Psoas muscle (tissue), 7 donors: ENCODE measurements at regions not wholly inside any gene's neighbourhood (a gene's known extent, or its start where the extent isn't known, plus 50 kb on each side); places are given as distances from the start of the nearest gene placed in this dataset.

ENCODE experiments used
- ATAC-seq, 4 donors: fragments of 200-7000 bp; cut with Tn5 transposase; one replicate each; pipeline ENCODE4 v1.9.1; 2020; ENCODE audit warnings: moderate library complexity in 3 of 4, mild to moderate bottlenecking in 2 of 4
- DNase-seq, 2 donors: peaks; one replicate each; pipeline ENCODE4 v3.0.0-alpha.2; 2020
- H3K27ac ChIP-seq: fragments of 200-600 bp; one replicate; pipeline ENCODE4 v1.8.0; 2022
- H3K27me3 ChIP-seq, 3 donors: fragments of 200-600 bp in 1 of 3; one replicate each; pipeline versions ENCODE4 v1.6.1 to v1.8.0; 2013 to 2022; ENCODE audit warnings: low read length in 2 of 3, mild to moderate bottlenecking in 2 of 3, moderate library complexity in 1 of 3; ENCODE audit not compliant: insufficient read depth in 3 of 3
- H3K36me3 ChIP-seq, 2 donors: fragments of 200-600 bp in 1 of 2; one replicate each; pipeline versions ENCODE4 v1.6.1 to v1.8.0; 2013 to 2022; ENCODE audit warnings: low read depth in 1 of 2, mild to moderate bottlenecking in 1 of 2, moderate library complexity in 1 of 2; ENCODE audit not compliant: insufficient read depth in 1 of 2
- H3K4me1 ChIP-seq: fragments of 200-600 bp; one replicate; pipeline ENCODE4 v1.8.0; 2022
- H3K4me3 ChIP-seq: fragments of 200-600 bp; one replicate; pipeline ENCODE4 v1.8.0; 2022; ENCODE audit warnings: mild to moderate bottlenecking
- H3K9me3 ChIP-seq: fragments of 200-600 bp; one replicate; pipeline ENCODE4 v1.8.0; 2022
- WGBS, 3 donors: extraction: QIAGEN DNeasy Blood & Tissue Kit; methylation state at CpG; one replicate each; pipeline versions ENCODE4 v1.1.6 to v1.1.7; 2013; 5-methylcytosine and 5-hydroxymethylcytosine counted together
- intact Hi-C, 2 donors: fragments of 100-400 bp; cut with DNase I; formaldehyde crosslinking; loops; one replicate each; pipeline versions ENCODE4 v1.11.0 to v1.14.2; 2022
- TF ChIP-seq, protein P1 (sequence below): fragments of 200-600 bp; IDR thresholded peaks from one replicate; pipeline ENCODE4 v1.8.0; 2022; ENCODE audit warnings: antibody characterized with exemption
- donor health status: healthy with polysubstance abuse.
- donor health status: DM: no; HTN: no; CAD: no; lungs with moderate emphysema.
- donor health status: Bipolar disorder and iron deficiency.
- donor health status: healthy.
- donor health status: DM: yes; HTN: yes; CAD: no.
- donor health status: DM: no; HTN: no; CAD: no.
- donor health status: DM: yes; HTN: yes; CAD: no.

DNA sequence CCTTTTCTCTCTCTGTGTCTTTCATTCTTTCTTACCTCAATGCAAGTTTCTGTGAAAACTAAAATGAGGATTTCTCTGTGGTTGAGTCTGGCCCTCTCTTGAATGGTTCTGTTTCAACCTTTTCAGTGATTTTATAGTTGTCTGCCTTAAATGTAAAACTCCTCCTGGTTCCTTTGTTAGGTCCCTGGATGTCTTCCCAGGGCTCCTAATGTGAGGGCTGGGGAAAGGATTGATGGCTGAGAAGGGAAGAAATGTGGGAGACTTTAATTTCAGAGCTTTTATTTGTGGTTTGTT lies 90.6 kb upstream of the GRM7 start:
- Histone ChIP-seq H3K27me3 (no peaks in the 10 kb centered on the region), H3K36me3 (no peaks in the 10 kb centered on the region), H3K4me1 (no peaks in the 10 kb centered on the region), H3K27ac (no peak overlapping the region), H3K4me3 (no peak overlapping the region), H3K9me3 (no peaks in the 10 kb centered on the region)
- ATAC-seq (no peak), DNase-seq (no peak)
- TF ChIP-seq, protein P1, sequence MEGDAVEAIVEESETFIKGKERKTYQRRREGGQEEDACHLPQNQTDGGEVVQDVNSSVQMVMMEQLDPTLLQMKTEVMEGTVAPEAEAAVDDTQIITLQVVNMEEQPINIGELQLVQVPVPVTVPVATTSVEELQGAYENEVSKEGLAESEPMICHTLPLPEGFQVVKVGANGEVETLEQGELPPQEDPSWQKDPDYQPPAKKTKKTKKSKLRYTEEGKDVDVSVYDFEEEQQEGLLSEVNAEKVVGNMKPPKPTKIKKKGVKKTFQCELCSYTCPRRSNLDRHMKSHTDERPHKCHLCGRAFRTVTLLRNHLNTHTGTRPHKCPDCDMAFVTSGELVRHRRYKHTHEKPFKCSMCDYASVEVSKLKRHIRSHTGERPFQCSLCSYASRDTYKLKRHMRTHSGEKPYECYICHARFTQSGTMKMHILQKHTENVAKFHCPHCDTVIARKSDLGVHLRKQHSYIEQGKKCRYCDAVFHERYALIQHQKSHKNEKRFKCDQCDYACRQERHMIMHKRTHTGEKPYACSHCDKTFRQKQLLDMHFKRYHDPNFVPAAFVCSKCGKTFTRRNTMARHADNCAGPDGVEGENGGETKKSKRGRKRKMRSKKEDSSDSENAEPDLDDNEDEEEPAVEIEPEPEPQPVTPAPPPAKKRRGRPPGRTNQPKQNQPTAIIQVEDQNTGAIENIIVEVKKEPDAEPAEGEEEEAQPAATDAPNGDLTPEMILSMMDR, result no peak
- intact Hi-C loops, result no loop called here

DNA sequence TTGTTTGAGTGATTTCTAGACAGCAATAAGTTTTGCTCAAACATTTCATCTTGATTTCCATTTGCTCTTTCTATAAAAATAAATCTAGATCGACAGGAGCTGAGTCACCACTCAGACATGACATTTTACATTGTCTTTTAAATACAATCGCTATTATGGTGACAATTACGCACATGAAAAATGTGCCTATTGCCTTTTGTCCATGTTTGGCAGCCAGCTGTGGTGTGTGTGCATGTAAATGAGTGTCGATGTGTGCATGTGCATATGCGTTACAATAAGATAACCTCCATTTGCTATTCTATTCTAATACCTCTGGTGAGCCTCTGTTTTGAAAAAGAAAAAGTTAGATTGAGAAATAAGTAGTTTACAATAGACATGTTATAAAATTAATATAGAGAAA lies 89.7 kb upstream of the GRM7 start:
- ATAC-seq (no peak), DNase-seq (no peak)
- Histone ChIP-seq H3K9me3 (peaks cover 3% of the 10 kb centered on the region), H3K4me1 (no peaks in the 10 kb centered on the region), H3K36me3 (no peaks in the 10 kb centered on the region), H3K4me3 (no peak overlapping the region), H3K27me3 (no peaks in the 10 kb centered on the region), H3K27ac (no peak overlapping the region)
- TF ChIP-seq, protein P1, result no peak
- 71 to 84% (median 75%) methylated on average over 5 of the region's 5 CpGs for WGBS, 3 donors
- intact Hi-C loops, result no loop called here

DNA sequence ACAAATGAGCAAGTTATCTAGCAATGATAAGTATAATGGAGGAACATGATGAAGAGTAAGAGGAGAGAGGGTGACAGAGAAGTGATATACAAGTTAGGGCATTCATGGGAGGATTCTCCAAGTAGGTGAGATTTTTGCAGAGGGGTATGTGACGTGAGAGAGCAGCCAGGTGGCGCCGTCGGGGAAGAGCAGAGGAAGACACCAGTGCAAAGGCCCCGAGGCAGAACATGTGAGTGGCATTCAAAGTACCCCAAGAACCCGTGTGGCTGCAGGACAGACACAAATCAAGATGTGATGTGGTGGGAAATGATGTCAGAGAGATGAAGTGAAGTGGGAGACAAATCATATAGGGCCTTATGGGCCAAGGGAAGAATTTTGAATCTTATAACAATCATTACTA lies 81.8 kb upstream of the GRM7 start:
- no peak for DNase-seq
- Histone ChIP-seq H3K4me3 (no peak overlapping the region), H3K9me3 (peaks cover 3% of the 10 kb centered on the region), H3K27ac (no peak overlapping the region), H3K36me3 (no peaks in the 10 kb centered on the region), H3K27me3 (no peaks in the 10 kb centered on the region), H3K4me1 (no peaks in the 10 kb centered on the region)
- 85 to 89% (median 89%) methylated on average over 6 of the region's 6 CpGs for WGBS, 3 donors
- ATAC-seq, result no peak
- TF ChIP-seq, protein P1, result no peak
- intact Hi-C loops, result no loop called here

DNA sequence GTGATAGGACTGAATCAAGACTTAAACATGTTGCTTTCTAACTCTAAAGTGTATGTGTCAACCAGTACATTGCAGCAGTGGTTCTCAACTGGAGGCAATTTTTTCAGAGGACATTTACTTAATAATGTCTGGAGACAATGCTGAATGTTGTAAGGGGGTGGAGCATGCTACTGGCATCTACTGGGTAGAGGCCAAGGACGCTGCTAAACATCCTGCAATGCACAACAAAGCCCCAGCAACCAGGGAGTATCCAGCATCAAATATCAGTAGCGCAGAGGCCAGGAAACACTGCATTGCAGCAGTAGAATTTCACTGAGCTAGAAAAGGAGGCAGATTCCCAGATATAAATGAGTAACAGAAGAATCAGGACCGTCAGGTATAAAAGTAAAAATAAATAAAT lies 79.8 kb upstream of the GRM7 start:
- H3K36me3 ChIP-seq, result no peaks in the 10 kb centered on the region
- WGBS, 3 donors, result 37 to 54% (median 48%) methylated on average over 3 of the region's 3 CpGs
- no peak for DNase-seq
- intact Hi-C loops, result no loop called here
- ATAC-seq, result no peak
- H3K4me3 ChIP-seq, result no peak overlapping the region
- TF ChIP-seq, protein P1, result no peak
- no peaks in the 10 kb centered on the region for H3K4me1 ChIP-seq
- H3K9me3 ChIP-seq, result no peaks in the 10 kb centered on the region
- H3K27ac ChIP-seq, result no peak overlapping the region
- no peaks in the 10 kb centered on the region for H3K27me3 ChIP-seq

DNA sequence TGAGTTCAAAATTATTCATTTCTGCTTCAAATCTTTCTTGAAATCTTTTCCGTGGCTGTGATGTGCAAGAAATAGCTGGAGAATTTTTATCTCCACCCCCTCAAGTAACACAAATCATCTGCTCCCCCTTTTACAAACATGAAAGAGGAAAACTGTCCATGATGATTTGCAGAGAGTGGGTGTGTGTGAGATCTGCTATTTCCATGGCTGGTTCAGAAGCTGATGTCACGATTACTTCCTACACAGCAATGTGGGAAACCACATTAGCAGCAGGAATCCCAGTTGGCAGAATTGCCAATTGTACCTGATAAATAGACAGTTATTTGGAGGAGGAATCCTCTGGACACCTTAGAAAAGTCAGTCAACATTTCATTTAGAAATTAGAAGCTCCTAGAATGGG lies 75.2 kb upstream of the GRM7 start:
- ATAC-seq (no peak), DNase-seq (no peak)
- 27 to 41% (median 35%) methylated on average over 2 of the region's 2 CpGs for WGBS, 3 donors
- intact Hi-C loops, result no loop called here
- no peak overlapping the region for H3K4me3 ChIP-seq
- no peak overlapping the region for H3K27ac ChIP-seq
- TF ChIP-seq, protein P1, result no peak
- no peaks in the 10 kb centered on the region for H3K27me3 ChIP-seq
- H3K36me3 ChIP-seq, result no peaks in the 10 kb centered on the region
- no peaks in the 10 kb centered on the region for H3K4me1 ChIP-seq
- no peaks in the 10 kb centered on the region for H3K9me3 ChIP-seq
